NCI-H1436 (cell line): ENCODE measurements at regions not wholly inside any gene's neighbourhood (a gene's known extent, or its start where the extent isn't known, plus 50 kb on each side); places are given as distances from the start of the nearest gene placed in this dataset.
"Not testable (repeated sequence)": the region's sequence is repeated elsewhere in the genome, so short reads cannot be mapped to it uniquely, and the experiment has no call there.

Source experiments
- DNase-seq: peaks from one replicate; lab custom pipeline; 2025; lab: John Stamatoyannopoulos, UW

- DNase-seq: not testable (repeated sequence)
These were observed 280.9 kb downstream of the PYDC2 start for GRCh38 chr3:191741847-191742350.

GRCh38 chr3:191743283-191743682 is 282.3 kb downstream of the PYDC2 start:
- no peak for DNase-seq

GRCh38 chr3:191750618-191751017 is 289.7 kb downstream of the PYDC2 start:
- DNase-seq: no peak

- DNase-seq: no peak
These were observed 292.2 kb downstream of the PYDC2 start for GRCh38 chr3:191753196-191753595.

GRCh38 chr3:191761906-191762305 is 300.9 kb downstream of the PYDC2 start:
- DNase-seq: no peak

- no peak for DNase-seq
These were observed 301.5 kb downstream of the PYDC2 start for GRCh38 chr3:191762323-191762960.

GRCh38 chr3:191768421-191768820 is 307.5 kb downstream of the PYDC2 start:
- no peak for DNase-seq

GRCh38 chr3:191770541-191770940 is 309.6 kb downstream of the PYDC2 start:
- DNase-seq: no peak

- DNase-seq: no peak
These were observed 313.5 kb downstream of the PYDC2 start for GRCh38 chr3:191774485-191774884.

- no peak for DNase-seq
These were observed 314.7 kb downstream of the PYDC2 start for GRCh38 chr3:191775451-191776233.

GRCh38 chr3:191781044-191781443 is 320.1 kb downstream of the PYDC2 start:
- no peak for DNase-seq

GRCh38 chr3:191783024-191783423 is 322.1 kb downstream of the PYDC2 start:
- DNase-seq: no peak

- DNase-seq: no peak
These were observed 330.0 kb downstream of the PYDC2 start for GRCh38 chr3:191790934-191791333.

GRCh38 chr3:191792580-191792979 is 331.6 kb downstream of the PYDC2 start:
- DNase-seq: no peak

- DNase-seq: no peak
These were observed 334.2 kb downstream of the PYDC2 start for GRCh38 chr3:191795196-191795595.

GRCh38 chr3:191797271-191797670 is 336.3 kb downstream of the PYDC2 start:
- no peak for DNase-seq

- DNase-seq: no peak
These were observed 341.7 kb downstream of the PYDC2 start for GRCh38 chr3:191802671-191803070.

- DNase-seq: no peak
These were observed 344.0 kb downstream of the PYDC2 start for GRCh38 chr3:191804935-191805334.

GRCh38 chr3:191808073-191808472 is 347.1 kb downstream of the PYDC2 start:
- DNase-seq: no peak

GRCh38 chr3:191809326-191809949 is 348.5 kb downstream of the PYDC2 start:
- DNase-seq: no peak

GRCh38 chr3:191813245-191813644 is 352.3 kb downstream of the PYDC2 start:
- DNase-seq: no peak

- no peak for DNase-seq
These were observed 387.9 kb downstream of the PYDC2 start for GRCh38 chr3:191848818-191849217.

- no peak for DNase-seq
These were observed 398.6 kb downstream of the PYDC2 start for GRCh38 chr3:191859531-191859930.
